ENCODE measurements at regions not wholly inside any gene's neighbourhood (a gene's known extent, or its start where the extent isn't known, plus 50 kb on each side); places are given as distances from the start of the nearest gene placed in this dataset.

DNA sequence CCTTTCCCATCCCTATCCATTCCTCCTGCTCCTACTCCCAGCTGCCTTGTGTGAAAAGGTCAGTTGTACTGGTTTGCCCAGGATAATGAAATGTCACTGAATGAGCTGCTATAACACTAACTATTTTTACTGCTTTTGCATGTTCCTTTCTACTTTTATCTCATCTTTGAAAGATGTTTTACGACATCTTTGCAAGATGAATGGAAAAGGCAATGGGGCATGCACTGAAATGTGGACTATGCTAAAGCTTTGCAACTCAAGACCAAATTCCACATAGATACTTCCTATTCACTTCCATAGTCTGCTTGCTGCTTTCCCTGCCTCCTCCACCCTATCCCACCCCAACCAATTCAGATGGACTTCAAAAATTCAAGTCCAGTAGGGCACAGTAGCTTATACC is 111.3 kb downstream of the SETD4 start:
- intact Hi-C loops (cut with DNase I): no loop called here
- TF ChIP-seq POLR2A (IDR thresholded peaks at IDR 0.05): no peak
- TF ChIP-seq, protein P1, sequence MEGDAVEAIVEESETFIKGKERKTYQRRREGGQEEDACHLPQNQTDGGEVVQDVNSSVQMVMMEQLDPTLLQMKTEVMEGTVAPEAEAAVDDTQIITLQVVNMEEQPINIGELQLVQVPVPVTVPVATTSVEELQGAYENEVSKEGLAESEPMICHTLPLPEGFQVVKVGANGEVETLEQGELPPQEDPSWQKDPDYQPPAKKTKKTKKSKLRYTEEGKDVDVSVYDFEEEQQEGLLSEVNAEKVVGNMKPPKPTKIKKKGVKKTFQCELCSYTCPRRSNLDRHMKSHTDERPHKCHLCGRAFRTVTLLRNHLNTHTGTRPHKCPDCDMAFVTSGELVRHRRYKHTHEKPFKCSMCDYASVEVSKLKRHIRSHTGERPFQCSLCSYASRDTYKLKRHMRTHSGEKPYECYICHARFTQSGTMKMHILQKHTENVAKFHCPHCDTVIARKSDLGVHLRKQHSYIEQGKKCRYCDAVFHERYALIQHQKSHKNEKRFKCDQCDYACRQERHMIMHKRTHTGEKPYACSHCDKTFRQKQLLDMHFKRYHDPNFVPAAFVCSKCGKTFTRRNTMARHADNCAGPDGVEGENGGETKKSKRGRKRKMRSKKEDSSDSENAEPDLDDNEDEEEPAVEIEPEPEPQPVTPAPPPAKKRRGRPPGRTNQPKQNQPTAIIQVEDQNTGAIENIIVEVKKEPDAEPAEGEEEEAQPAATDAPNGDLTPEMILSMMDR (IDR thresholded peaks at IDR 0.05): no peak
- H3K4me1 ChIP-seq: peaks cover 5 to 9% of the 10 kb centered on the region in 2 donors
- WGBS, 2 donors: 90 to 93% methylated on average over 1 of the region's 1 CpG
- no peaks in the 10 kb centered on the region for H3K27me3 ChIP-seq
- H3K27ac ChIP-seq: no peak overlapping the region
- no peak for DNase-seq
- no peak overlapping the region for H3K4me3 ChIP-seq (replicated peaks in 1 of 3)
- H3K36me3 ChIP-seq: no peaks in the 10 kb centered on the region
- H3K9me3 ChIP-seq: no peaks in the 10 kb centered on the region

DNA sequence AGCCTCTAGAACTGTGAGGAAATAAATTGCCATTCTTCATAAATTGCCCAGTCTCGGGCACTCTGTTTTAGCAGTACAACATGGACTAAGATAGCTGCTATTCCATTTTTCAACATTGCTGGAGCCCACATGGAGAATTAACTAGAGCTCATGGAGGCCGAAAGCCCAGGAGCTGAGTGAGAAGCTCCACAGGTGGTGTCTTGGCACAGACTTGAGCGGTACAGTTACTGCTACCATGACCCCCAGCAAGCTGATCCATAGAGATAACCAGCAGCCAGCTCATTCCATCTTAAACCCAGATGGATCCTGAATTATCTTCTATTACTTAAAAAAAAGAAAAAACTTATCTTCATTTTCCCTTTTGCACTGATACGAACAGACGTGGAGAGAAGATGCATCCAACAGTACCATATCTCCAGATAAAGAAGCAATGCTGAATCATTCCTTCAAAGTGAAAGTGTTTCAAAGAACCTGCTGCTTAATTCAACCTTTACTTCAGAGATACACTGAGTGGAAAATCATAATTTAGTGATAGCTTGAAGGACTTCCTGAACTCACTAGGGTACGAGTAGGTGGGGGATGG is 115.1 kb downstream of the SETD4 start:
- Histone ChIP-seq H3K27me3 (no peaks in the 10 kb centered on the region), H3K4me1 (no peaks in the 10 kb centered on the region), H3K4me3 (replicated peaks in 1 of 3) (no peak overlapping the region), H3K9me3 (no peaks in the 10 kb centered on the region), H3K27ac (no peak overlapping the region), H3K36me3 (no peaks in the 10 kb centered on the region)
- TF ChIP-seq POLR2A (IDR thresholded peaks at IDR 0.05): no peak
- TF ChIP-seq, protein P1 (IDR thresholded peaks at IDR 0.05): no peak
- no peak for DNase-seq
- intact Hi-C loops (cut with DNase I): no loop called here
- WGBS, 2 donors: 78 to 93% methylated on average over 6 of the region's 6 CpGs

- Histone ChIP-seq H3K9me3 (no peaks in the 10 kb centered on the region), H3K4me3 (replicated peaks in 1 of 3) (no peak overlapping the region), H3K27ac (no peak overlapping the region), H3K4me1 (no peaks in the 10 kb centered on the region), H3K27me3 (no peaks in the 10 kb centered on the region), H3K36me3 (no peaks in the 10 kb centered on the region)
- 82 to 83% methylated on average over 3 of the region's 3 CpGs for WGBS, 2 donors
- intact Hi-C loops (cut with DNase I): no loop called here
- TF ChIP-seq POLR2A (IDR thresholded peaks at IDR 0.05): no peak
- TF ChIP-seq, protein P1 (IDR thresholded peaks at IDR 0.05): no peak
- DNase-seq: no peak
These were observed 116.6 kb downstream of the SETD4 start for GRCh38 chr21:35943752-35944151.

GRCh38 chr21:35942211-35943144 is 117.8 kb downstream of the SETD4 start:
- H3K4me3 ChIP-seq (replicated peaks in 1 of 3): no peak overlapping the region
- H3K4me1 ChIP-seq: no peaks in the 10 kb centered on the region
- TF ChIP-seq, protein P1 (IDR thresholded peaks at IDR 0.05): no peak
- no peak for TF ChIP-seq POLR2A (IDR thresholded peaks at IDR 0.05)
- WGBS, 2 donors: 87 to 91% methylated on average over 6 to 8 of the region's 8 CpGs
- H3K27ac ChIP-seq: no peak overlapping the region
- intact Hi-C loops (cut with DNase I): no loop called here
- no peaks in the 10 kb centered on the region for H3K36me3 ChIP-seq
- H3K9me3 ChIP-seq: no peaks in the 10 kb centered on the region
- DNase-seq: no peak
- H3K27me3 ChIP-seq: no peaks in the 10 kb centered on the region

Data from thyroid gland (tissue), 4 donors.